ENCODE measurements at regions not wholly inside any gene's neighbourhood (a gene's known extent, or its start where the extent isn't known, plus 50 kb on each side); places are given as distances from the start of the nearest gene placed in this dataset.

DNA sequence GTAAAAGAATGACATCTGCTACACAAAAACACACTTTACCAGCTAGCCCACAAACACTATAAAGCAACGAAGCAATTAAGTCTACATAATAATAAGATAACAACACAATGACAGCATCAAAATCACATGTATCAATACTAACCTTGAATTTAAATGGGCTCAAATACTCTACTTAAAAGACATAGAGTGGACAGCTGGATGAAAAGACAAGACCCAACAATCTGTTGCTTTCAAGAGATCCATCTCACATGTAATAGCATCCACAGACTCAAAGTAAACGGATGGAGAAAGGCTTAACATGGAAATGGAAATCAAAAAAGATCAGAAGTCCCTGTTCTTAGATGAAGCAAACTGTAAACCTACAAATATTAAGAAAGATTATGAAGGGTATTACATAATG lies 2175.9 kb downstream of the PCDH9 start:
- H3K36me3 ChIP-seq (ENCODE audit: control insufficient read depth in 2 of 2, extremely low read depth in 1 of 2, insufficient read depth in 2 of 2, low read length in 2 of 2) = no peaks in the 10 kb centered on the region
- no peaks in the 10 kb centered on the region for H3K9me3 ChIP-seq (replicated peaks; ENCODE audit: control insufficient read depth, insufficient read depth, low read length)
- no peak overlapping the region for H3K27ac ChIP-seq (ENCODE audit: insufficient read depth, low read depth, low read length)
- CTCF ChIA-PET = no interaction called here
- POLR2A ChIA-PET = no interaction called here
- no peaks in the 10 kb centered on the region for H3K4me1 ChIP-seq (ENCODE audit: control insufficient read depth, extremely low read depth, insufficient read depth, low read length)
- H3K9ac ChIP-seq (replicated peaks; ENCODE audit: extremely low read depth, insufficient read depth, low read length) = no peak overlapping the region
- no peak overlapping the region for H3K4me2 ChIP-seq (ENCODE audit: insufficient read depth, low read length)
- H3K4me3 ChIP-seq (replicated peaks in 1 of 3; ENCODE audit: insufficient read depth in 1 of 3, low read depth in 1 of 3, low read length in 3 of 3) = no peak overlapping the region
- FAIRE-seq (no peak), DNase-seq (ENCODE audit: low read depth, low spot score) (no peak)
- H3K9me1 ChIP-seq (replicated peaks; ENCODE audit: control insufficient read depth, extremely low read depth, insufficient read depth, low read length) = no peaks in the 10 kb centered on the region
- no peaks in the 10 kb centered on the region for H3K79me2 ChIP-seq (ENCODE audit: control insufficient read depth, insufficient read depth, low read length)
- dilution Hi-C loops (cut with MboI; ENCODE audit: extremely low pct_ligation_motif_present, low sequenced_read_pairs) (no loop called here), intact Hi-C loops (cut with micrococcal nuclease) (no loop called here)
- H2AFZ ChIP-seq (ENCODE audit: low read depth, low read length) = no peak overlapping the region
- no peaks in the 10 kb centered on the region for H4K20me1 ChIP-seq (replicated peaks; ENCODE audit: control insufficient read depth, extremely low read depth, insufficient read depth, low read length)
- H3K27me3 ChIP-seq (ENCODE audit: control insufficient read depth in 2 of 2, insufficient read depth in 2 of 2, low read length in 2 of 2) = no peaks in the 10 kb centered on the region
- no TSS peak for BruUV-seq (replicated peaks)
- TF ChIP-seq EZH2 (IDR thresholded peaks at IDR 0.05; ENCODE audit: borderline replicate concordance, low read depth, low read length, severe bottlenecking) (no peak), POLR2AphosphoS5 (IDR thresholded peaks at IDR 0.05; ENCODE audit: insufficient read depth, low read depth, low read length) (no peak), FOS (IDR thresholded peaks at IDR 0.05; ENCODE audit: borderline replicate concordance, insufficient read depth, low read length) (no peak), POLR2A (IDR thresholded peaks at IDR 0.05; ENCODE audit: low read depth, low read length) (no peak), MYC (IDR thresholded peaks at IDR 0.05; ENCODE audit: low read depth, low read length) (no peak), GATA2 (IDR thresholded peaks at IDR 0.05; ENCODE audit: insufficient read depth, insufficient read length, low read depth, low read length) (no peak), JUN (IDR thresholded peaks at IDR 0.05; ENCODE audit: borderline replicate concordance, insufficient read depth, insufficient read length, low read depth) (no peak)
- TF ChIP-seq, protein P1, sequence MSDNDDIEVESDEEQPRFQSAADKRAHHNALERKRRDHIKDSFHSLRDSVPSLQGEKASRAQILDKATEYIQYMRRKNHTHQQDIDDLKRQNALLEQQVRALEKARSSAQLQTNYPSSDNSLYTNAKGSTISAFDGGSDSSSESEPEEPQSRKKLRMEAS (IDR thresholded peaks at IDR 0.05; ENCODE audit: insufficient read depth, insufficient read length) = no peak
- TF ChIP-seq, protein P2, sequence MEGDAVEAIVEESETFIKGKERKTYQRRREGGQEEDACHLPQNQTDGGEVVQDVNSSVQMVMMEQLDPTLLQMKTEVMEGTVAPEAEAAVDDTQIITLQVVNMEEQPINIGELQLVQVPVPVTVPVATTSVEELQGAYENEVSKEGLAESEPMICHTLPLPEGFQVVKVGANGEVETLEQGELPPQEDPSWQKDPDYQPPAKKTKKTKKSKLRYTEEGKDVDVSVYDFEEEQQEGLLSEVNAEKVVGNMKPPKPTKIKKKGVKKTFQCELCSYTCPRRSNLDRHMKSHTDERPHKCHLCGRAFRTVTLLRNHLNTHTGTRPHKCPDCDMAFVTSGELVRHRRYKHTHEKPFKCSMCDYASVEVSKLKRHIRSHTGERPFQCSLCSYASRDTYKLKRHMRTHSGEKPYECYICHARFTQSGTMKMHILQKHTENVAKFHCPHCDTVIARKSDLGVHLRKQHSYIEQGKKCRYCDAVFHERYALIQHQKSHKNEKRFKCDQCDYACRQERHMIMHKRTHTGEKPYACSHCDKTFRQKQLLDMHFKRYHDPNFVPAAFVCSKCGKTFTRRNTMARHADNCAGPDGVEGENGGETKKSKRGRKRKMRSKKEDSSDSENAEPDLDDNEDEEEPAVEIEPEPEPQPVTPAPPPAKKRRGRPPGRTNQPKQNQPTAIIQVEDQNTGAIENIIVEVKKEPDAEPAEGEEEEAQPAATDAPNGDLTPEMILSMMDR (IDR thresholded peaks at IDR 0.05; ENCODE audit: extremely low read depth in 1 of 2, insufficient read depth in 1 of 2, low read depth in 1 of 2, low read length in 2 of 2) = no peak

Data from endothelial cell of umbilical vein (primary cell).